NOMO-1 (cell line): ENCODE measurements at regions not wholly inside any gene's neighbourhood (a gene's known extent, or its start where the extent isn't known, plus 50 kb on each side); places are given as distances from the start of the nearest gene placed in this dataset.

Experiments
- DNase-seq, 2 experiments: peaks; one replicate each; lab custom pipeline; 2025; ENCODE audit not compliant: unreplicated experiment in 2 of 2; lab: John Stamatoyannopoulos, UW

DNA sequence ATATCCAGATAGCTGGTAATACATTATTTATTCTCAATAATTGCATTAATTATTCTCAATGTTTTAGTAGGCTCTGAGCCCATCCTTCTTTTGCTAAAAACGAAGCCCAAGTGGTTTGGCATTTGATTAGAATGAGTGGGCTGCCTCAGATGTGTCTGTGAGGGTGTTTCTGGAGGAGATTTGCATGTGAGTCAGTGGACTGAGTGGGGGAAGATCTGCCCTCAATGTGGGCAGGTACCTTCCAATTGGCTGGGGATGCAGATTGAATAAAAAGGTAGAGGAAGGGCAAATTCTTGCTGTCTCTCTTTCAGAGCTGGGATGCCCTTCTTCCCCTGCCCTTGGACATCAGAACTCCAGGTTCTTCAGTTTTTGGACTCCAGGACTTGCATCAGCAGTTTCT is 290.6 kb upstream of the SMIM30 start:
- DNase-seq: no peak

- DNase-seq: no peak
Measured at GRCh38 chr7:113405296-113406056, 287.1 kb upstream of the SMIM30 start.

GRCh38 chr7:113404245-113404644 is 285.9 kb upstream of the SMIM30 start:
- DNase-seq: no peak

DNA sequence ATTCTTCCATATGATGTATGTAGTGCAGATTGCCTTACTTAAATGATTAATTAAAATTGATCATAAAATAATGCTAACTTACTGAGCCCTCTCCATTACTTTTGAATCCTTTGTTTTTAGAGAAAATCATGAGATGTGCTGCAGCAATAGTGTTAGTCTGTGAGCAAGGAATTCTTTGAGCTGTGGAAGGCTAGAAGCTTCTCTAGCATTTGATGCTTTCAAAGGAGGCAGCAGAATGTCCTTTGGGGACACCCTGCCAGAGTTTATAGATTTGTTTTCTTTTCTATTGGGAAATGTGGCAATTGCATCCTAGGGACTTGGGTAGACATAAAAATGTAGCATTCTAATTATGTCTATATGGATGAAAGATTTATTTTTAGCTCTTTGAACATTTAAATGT is 284.1 kb upstream of the SMIM30 start:
- no peak for DNase-seq

- no peak for DNase-seq
Measured at GRCh38 chr7:113402005-113402404, 283.7 kb upstream of the SMIM30 start.

GRCh38 chr7:113394856-113395255 is 276.5 kb upstream of the SMIM30 start:
- no peak for DNase-seq

DNA sequence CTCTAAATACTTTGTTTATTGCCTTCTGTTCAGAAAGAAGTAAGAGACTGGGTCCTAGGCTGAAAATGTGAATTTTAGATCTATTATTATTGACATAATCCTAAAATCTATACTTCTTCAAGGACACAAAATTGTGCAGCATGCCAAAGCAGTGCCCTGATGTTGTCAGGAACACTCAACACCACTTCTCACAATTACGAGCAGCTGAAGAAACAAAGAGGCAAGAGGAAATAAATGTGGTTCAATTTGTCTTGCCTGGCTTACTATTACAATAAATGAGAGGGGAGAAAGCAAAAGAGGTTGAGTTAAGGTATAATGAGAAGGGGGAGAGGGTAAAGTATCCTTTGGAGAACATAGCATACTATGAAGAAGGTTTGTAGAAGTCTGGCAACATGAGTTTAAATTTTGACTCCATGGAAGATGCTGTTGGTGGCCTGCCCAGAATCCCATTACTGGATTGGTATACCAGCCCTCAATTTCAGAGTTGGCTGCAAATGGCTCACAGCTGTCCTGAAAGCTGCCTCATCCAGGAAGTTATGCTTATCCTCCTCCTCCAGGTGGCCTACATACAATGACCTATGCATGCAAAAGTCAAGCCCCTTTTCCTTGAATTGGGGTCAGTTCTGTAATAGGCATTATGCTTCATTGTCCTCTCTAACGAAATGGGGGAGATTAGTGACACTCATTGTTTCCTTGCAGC is 274.6 kb upstream of the SMIM30 start:
- DNase-seq: no peak

GRCh38 chr7:113392421-113392820 is 274.1 kb upstream of the SMIM30 start:
- DNase-seq: no peak

DNA sequence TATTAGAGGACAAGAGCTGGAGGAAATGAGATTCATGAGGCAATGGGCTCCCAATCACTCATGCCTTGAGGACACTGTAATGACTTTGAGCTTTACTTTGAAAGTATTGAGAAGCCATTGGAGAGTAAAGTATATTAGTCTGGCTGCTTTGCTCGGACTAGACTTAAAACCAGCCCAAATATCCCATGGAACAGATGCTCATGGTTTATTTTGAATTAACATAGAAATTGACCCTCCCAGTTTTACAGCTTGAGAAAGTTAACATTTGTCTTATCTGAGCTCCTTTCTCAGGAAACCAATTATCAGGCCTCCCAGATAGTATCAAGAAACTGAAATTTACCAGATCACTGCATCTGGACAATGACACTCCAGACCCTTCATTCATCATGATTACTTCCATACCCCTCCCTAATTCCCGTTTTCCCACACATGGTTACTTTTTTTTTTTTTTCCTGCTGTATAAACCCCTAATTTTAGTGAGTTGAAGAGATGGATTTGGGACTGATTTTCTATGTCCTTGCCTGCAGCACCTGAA is 270.8 kb upstream of the SMIM30 start:
- no peak for DNase-seq

GRCh38 chr7:113383638-113384037 is 265.3 kb upstream of the SMIM30 start:
- DNase-seq: no peak

DNA sequence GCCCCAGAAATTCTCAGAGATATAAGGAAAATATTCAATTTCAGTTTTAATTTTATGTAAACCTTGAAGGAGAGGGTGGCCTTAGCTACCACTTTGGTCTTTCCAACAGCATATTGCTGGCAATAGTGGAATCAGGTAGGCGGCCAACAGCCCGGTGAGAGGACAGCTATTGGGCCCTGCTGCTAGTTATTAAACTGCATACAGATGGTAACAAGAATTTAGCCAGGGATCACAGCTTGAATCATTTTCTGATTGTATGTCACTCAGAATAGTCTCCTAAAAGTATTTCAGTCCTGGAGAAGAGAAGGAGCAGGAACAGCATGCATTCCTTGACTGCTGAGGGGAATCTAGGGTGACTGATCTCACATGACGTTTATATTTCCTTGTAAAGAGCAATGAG is 261.4 kb upstream of the SMIM30 start:
- no peak for DNase-seq

DNA sequence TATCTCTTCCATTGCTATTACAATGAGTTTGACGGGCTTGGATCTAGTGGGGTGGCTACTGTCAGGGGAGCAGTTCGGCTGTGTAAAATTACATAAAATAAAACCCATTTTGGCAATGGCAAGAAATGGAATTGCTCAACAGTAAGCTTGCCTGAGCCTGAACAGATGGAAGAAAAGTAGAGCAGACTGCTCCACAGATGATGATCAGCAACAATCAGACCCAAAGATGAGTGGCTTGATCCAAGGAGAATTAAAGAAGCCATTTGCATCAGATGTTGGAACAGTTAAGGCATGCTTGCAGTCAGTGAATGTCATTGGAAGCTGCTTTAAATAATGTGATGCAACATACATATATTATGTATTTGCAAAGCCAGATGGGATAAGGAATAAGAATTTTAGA is 256.6 kb upstream of the SMIM30 start:
- no peak for DNase-seq

DNA sequence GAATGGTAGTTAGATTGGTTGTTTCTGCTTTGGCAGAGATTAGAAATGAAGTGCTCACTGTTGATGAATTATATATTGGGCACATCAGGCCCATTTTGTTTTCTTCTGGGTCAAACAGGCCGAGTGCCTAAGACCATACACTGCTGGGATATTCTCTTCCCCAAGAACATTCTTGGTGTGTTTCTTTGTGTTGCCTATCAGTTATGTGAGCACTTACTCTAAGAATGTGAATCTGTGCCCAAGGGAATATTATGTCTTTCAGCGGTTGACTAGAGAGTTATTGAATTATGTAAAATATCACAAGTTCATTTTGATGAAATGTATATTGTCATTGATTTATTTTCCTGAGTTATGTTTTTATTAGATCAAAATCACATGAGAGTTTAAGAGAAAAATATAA is 255.5 kb upstream of the SMIM30 start:
- no peak for DNase-seq

DNA sequence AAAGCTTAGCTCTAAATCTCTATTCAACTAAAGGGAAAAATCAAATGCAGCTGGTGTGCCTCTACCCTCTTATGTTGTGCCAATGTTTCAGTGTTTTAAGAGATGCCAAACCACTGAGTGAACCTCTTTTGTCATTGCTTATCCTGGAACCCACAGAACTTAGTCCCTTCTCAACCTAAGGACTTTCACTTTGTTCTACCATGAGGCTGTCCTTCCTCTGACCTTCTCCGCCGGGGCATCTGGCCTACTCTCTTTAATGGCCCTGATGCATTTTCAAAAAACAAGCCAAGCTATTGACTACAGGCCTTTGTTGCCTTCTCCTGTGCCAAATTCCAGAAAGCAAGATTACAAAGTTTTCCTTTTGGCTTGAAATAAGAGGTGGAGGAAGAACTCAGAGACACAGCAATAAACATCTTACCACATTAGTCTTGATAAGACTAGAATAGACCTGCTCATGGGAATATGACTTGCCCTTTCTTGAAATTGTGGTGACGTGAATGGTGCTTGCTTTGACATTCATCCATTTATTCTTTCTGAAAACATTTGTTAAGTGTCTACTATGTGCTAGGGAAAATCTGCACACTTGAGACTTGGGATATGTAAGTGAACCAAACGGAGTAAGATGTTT is 253.2 kb upstream of the SMIM30 start:
- no peak for DNase-seq

- no peak for DNase-seq
Measured at GRCh38 chr7:113370910-113371309, 252.6 kb upstream of the SMIM30 start.

- no peak for DNase-seq
Measured at GRCh38 chr7:113368256-113368655, 249.9 kb upstream of the SMIM30 start.

DNA sequence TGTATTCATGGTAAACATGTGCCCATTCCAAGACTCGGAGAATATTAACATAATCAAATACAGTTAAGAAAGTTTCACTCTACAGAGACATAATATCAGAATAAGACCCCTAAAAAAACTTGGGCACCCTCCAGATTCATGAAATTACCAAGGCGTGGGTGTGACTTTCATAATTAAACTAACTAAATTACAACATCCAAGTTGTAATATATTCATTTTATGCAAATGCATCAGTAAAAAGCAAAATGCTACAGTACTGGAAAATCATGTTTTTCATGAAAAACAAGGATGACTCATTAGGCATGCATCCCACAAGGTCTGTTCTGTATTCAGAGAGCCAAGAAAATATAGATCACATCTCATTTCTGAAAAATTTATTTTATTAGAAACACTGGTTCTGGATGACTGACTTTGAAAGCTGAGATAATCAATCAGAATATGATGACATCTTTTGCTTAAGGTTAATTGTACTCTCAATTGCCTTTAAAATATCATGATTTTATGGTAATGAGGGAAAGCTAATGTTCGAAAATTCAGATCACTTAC is 248.8 kb upstream of the SMIM30 start:
- no peak for DNase-seq

DNA sequence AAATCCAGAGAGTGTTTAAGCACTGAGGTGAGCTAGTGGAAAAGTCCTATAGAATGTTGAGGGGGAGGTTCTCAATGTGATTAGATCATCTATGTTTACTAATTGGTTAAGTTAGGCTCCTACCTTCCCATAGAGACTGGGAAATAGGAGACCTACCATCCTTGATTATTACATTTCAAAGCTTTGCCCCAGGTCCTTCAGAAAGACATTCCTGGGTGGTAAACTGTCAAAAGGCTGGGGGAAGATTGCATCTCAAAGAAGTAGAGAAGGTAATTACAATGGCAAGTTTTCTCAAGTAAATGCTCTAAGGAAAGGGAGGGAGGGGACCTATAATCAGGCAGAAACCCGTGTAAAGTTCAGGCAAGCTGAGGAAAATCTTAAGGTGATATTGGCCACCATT is 247.8 kb upstream of the SMIM30 start:
- no peak for DNase-seq

GRCh38 chr7:113349339-113349738 is 231.0 kb upstream of the SMIM30 start:
- no peak for DNase-seq

GRCh38 chr7:113339661-113340060 is 221.3 kb upstream of the SMIM30 start:
- DNase-seq: no peak

- DNase-seq: no peak
Measured at GRCh38 chr7:113338071-113338696, 219.8 kb upstream of the SMIM30 start.
